ENCODE measurements at regions not wholly inside any gene's neighbourhood (a gene's known extent, or its start where the extent isn't known, plus 50 kb on each side); places are given as distances from the start of the nearest gene placed in this dataset.

DNA sequence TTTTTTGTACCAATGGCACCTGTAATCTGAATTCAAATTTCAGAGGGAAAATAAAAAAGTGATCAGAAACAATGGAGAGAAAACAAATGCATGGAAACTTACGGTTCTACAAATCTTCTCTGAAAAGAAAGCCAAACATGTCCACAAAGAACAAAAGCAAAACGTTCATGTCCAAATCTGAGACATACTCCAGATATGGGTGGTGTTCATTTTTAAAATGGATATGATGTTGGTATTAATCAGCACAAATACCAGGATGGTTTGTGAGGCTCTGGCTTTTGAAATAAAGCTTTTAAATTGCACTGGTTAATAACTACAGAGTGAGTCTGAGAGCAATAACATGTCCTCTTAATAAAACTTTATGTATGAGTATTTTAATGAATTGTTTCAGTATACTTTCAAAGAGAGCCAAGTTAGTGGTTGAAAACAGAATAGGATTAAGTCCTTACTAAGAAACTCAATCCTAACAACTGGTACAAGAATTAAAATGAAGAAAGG, 366.4 kb downstream of the INHBA start:
- DNase-seq, result no peak

DNA sequence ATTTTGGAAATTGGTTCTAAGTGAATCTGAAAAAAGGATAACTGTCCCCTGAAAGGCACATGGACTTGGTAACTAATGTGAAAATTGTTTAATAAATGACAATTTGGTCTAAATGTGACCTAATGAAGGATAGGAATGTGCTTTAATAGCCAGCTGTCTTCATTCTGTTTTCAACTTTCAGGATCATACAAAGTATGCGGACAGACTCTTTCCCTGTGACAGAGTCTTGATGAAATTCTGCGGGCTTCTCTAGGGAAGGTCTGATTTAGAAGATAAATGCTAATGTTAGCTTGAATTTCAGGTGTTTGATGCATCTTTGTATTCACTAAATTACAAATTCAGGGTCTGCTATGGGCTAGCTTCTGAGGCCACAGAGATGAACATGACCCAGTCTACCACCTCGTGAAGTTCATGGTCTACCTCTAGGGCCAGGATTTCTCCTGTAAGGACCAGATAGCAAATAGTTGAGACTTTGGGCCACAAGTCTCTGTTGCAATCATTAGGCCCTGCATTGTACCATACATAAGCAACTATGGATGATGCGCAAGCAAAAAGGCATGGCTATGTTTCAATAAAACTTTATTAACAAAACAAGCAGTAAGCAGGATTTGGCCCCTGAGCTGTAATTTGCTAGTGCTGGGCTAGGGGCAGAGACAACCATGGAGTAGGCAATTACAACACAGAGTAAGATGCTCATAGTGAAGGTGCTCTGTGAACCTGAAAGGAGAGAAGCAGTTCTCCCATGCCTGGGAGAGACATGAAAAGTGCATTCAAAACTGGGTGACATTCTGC, 368.6 kb downstream of the INHBA start:
- DNase-seq, result no peak

DNA sequence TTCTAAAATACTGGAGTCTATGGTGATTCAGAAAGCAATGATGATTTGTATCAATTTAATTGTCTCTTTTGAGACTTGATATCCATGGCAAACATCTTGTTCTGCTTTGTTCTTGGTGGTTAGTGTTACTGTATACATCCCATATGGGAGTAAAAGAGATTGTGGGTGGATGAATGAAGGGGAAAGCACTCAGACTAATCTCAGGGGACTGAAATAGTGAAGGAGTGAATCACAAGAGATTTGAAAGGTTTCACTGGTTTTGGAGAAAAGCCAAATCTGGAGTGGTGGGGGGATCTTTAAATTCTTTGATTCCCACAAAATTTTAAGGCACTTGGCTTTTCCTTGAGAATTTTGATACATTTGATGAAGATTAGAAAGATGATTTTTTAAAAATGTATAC, 369.4 kb downstream of the INHBA start:
- DNase-seq, result no peak

DNA sequence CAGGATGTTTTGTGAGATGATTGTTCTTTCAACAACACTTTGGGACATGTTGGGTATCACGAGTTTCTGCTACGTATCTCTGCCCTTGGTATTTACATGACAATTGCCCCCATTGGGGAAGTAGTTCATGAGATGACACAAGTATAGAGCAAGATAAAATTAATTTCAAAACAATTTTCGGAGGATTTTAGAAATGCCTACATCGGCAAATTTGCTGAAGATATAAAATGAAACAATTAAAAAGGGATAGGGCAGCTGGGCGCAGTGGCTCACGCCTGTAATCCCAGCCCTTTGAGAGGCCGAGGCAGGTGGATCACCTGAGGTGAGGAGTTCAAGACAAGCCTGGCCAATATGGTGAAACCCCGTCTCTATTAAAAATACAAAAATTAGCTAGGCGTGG, 371.7 kb downstream of the INHBA start:
- no peak for DNase-seq

DNA sequence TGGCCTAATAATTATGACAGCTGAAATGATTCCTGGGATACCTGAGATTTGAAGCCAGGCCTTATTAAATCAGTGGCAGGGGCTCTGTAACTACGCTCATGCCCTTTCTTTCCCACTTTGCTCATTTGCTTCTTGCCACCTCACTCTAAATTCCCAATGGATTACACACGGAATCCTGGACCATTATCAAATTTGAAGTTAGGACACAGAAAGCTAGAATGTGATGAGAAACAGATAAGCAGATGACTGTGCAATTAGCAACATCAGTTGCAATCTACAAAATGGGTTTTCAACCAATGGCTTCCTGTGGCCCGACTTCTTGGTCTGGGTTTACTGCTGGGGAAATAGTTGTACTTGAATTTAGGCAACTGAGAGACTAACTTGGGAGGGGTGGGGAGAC, 374.3 kb downstream of the INHBA start:
- DNase-seq, result no peak

DNA sequence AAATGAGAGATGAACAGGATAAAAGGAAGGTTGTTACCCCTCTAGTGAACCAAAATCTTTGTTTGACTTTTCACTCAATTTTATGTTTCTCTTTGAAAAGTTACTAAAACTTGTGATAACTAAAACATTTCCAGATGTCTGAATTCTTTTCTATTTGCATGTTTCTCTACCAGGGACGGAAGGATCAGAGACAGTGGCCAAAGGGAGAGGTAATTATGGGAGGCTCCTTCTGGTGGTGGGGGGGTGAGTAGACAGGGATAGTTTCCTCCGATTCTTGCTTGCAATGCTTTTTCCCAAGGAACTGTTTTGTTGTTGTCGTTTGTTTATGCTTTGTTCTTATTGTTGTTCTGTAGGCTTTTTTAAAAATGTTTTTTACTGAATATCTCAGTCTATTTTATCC, 374.8 kb downstream of the INHBA start:
- DNase-seq, result no peak

DNA sequence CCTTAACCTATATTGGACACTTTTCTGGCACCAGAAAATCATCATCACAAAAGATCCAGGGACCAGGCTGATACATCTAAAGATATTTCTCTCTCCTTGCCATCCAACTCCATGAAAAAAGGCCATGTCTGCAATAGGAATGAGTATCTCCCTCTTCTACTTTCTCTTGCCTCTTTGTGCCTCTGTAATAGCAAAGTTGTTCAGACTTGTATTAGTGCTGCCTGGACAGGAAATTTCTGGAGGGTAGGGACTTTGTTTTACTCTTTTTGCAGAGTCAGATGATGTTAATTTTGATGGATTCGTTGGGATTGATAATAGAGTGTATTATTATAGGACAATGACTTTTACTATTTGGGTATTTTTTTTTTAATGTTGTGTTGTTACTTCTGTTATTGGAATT, 376.3 kb downstream of the INHBA start:
- DNase-seq, result no peak

DNA sequence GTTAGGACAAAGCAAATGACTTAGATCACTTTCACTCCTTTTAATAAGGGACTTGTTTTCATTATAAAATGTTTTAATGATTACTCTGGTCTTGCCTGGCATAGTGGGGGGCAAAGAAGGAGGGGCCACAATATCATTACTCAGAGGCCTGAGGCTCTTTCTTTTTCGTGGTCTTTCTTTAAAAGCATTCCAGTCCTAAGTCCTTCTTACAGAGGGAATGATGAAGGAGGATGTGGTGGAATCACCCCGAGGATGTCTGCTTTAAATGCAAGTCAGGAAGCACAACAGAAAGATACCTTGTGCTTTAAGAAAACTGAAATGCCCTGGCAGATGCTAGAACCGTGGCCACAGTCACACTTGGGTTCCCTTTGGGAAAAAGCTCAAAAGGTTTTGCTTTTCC, 379.1 kb downstream of the INHBA start:
- DNase-seq, result no peak

DNA sequence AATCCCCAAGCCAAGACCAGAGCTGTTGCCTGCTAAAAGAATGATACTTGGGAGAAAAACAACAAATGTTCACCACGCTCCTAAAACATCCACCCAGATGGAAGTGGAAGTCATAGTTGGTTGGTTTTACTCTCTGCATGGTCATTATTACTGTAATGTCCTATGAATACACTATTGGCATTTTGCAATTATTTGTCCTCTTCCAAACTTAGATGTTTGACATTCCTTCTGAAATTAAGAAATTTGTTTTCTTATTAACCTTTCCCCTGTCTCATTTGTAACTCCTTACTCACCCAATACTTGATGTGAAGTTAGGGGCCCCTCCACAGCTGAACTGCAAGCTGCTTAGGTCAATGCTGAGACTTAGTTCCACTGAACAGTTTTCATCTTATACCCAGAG, 383.3 kb downstream of the INHBA start:
- DNase-seq, result no peak

DNA sequence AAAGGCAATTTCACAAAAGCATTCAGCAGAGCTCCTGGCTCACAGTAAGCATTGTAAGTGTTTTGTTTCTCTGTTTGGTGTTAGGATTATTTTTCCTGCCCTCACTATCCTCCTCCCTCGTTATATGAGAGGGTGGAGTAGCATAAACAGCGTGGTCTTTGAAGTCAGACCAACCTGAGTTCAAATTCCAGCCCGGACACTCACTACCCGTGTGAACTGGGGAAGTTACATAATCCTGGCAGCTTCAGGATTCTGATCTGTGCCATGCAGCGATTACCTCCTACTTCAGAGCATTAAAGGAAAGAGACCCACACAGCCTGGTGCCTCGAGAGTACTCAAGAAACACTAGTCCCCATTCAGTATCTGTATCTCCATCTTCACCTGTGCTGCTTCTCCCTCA, 386.5 kb downstream of the INHBA start:
- no peak for DNase-seq

DNA sequence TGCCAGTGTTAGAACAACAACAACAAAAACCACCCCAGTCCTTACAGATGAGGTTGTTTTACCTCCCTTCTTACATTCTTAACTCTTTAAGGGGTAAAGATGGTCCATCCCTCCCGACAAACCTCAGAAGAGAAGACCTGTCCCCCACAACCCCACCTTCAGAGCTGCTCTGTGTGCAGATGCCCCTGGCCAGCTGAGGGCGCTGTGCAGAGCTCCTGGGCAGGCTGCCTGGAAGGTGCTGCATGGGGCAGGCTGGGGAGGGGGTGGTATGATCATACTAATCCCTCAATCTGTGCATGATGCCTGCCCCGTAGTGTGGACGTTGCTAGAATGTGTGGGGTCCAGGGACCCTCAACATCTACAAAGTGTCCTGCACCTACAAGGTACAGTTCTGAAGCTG, 387.1 kb downstream of the INHBA start:
- no peak for DNase-seq

DNA sequence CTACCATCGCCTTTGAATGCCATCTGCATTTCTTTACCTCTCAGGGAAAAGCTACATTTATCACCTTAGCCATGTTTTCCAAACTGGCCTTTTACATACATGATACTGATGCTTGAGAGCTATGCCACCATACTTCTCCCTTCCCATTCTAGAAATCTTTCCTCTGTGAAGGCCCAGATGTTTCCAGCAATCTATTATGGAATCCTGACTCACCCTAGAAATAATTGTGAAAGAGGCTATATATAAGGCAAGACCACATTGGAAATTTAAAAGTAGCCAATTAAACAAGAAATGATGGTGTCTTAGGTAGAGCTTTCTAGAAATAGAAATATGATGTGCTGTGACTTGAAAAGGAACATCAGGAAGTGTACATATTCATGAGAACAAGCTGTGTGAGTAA, 389.7 kb downstream of the INHBA start:
- no peak for DNase-seq

DNA sequence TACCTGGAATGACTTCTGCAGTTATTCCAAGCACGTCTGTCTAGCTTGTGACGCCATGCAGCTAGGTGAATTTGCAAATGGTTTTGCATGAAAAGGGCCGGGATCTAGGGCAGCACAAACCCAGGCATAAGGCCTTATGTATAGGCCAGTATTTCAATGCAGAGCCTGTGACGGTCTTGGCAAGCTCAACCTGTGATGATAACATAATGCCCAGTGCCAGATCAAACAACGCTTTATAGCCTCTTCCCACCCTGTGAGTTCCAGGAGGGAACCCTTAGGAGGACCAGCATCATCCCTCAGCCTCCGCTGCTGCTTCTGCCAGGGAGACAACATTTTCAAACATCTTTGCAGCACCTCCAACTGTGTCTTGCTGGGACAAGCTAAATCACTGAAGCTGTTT, 390.7 kb downstream of the INHBA start:
- DNase-seq, result no peak

DNA sequence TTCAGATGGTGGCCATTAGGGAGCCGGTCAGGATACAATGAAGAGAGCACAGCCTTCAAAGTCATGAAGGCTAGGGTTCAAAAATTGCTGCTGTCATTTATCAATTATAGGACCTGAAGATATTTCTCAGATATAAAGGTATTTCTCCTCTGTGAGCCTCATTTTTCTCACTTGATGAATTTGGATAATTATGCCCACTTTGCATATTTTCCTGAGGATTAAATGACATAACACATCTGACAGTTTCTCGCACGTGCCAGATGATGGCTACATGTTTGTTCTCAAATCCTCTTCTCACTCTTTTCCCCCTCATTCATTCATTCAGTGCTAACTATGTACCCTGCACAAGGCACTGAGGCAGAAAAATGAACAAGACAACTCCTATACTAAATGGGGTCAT, 391.6 kb downstream of the INHBA start:
- no peak for DNase-seq

DNA sequence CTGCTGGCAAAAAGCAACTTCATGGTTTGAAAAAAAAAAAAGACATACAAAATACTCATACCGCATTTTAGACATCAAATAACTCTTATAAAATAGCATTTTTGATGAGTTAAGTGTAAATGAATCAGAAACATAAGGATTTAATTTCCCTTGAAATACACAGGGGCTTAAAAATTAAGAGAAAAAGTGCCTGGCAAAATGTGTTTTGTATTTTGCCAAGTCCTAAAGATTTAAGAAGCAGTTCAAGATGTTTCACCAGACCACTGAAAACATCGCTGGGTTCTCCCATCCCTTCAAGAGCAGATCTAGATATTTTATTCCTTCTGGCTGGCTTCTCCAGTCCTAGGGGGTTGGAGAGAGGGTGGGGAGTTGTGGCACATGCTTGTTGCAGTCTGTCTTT, 396.4 kb downstream of the INHBA start:
- no peak for DNase-seq

DNA sequence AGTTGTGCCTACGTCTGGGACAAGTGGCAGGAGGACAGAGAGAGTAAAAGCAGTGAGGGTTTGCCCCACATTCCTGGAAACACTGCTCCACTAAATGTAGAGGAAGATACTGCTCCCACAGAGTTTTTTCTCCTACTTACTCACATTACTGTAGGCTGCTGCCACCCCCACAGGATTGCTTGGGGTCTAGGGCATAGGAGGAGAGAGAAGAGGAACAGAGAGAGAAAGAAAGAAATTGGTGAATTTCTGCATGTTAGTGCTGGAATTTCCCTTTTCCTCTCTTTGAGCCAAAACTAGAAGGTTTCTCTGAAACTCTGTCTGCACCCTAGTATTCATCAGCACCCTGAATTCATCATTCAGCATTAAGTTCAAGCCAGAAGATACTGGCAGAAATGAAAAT, 397.9 kb downstream of the INHBA start:
- no peak for DNase-seq

DNA sequence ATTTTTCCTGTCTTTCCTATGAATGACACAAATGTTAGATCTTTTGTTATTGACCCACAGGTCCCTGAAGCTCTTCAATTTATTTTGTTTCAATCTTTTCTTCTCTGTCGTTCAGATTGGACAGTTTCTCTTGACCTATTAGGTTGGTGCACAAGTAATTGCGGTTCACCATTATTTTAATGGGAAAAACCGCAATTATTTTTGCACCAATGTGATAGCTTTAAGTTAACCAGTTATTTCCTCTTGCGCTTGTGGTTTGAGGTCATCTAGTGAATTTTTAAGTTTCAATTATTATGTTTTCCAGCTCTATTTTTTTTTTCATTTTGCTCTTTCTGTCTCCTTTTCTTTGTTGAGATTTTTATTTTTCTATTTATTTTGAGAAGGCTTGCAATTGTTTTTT, 399.2 kb downstream of the INHBA start:
- no peak for DNase-seq

DNA sequence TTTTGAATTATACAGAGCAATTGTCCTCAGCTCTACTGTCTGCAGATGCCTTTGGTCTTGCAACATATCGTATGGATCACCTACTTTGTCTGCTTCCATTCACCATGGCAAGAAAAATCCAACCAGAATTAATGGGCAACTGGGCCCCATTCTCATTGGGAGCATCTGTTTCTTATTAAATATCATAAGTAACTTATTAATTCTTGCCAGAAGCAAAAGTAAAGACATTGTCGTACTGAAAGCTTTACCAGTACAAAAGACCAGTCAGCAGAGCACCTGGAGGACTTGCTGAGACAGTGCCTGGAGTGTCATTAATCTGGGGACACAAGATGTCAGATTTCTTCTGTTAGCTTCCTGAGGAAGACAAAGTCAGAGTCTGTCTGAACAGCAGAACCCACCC, 404.5 kb downstream of the INHBA start:
- no peak for DNase-seq

DNA sequence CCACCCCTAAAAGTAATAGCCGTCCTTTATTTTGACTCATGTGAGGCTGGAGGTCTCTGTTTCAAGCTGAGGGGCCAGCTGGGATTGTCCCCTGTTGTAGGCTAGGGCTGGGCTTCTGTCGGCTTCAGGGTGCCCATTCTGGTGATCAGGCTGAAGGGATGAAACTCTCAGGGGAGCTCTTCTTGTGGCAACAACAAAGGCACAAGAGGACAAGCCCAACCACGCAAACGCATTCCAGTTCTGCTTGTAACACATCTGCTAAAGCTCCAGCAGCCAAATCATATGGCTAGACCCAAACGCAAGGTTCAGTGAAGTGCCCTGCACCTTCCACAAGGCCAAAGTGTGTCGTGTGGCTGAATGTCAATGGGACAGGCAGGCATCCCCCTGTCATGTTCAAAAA, 405.7 kb downstream of the INHBA start:
- no peak for DNase-seq

DNA sequence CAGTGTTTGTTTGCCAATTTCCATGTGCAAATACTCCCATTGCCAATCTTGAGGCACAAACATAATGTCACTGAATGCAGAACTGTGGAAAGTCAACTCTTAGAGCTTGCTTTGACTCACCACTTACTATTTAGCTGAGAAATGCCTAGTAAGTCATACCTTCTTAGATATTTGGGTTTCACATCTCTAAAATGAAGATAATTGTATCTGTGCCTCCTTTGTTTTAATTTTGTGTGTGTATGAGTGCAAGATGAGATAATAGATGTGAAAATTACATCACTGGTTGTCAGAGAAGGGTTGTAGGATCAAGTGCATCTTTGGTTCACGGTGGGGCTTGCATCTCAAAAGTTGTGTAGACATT, 407.5 kb downstream of the INHBA start:
- no peak for DNase-seq

DNA sequence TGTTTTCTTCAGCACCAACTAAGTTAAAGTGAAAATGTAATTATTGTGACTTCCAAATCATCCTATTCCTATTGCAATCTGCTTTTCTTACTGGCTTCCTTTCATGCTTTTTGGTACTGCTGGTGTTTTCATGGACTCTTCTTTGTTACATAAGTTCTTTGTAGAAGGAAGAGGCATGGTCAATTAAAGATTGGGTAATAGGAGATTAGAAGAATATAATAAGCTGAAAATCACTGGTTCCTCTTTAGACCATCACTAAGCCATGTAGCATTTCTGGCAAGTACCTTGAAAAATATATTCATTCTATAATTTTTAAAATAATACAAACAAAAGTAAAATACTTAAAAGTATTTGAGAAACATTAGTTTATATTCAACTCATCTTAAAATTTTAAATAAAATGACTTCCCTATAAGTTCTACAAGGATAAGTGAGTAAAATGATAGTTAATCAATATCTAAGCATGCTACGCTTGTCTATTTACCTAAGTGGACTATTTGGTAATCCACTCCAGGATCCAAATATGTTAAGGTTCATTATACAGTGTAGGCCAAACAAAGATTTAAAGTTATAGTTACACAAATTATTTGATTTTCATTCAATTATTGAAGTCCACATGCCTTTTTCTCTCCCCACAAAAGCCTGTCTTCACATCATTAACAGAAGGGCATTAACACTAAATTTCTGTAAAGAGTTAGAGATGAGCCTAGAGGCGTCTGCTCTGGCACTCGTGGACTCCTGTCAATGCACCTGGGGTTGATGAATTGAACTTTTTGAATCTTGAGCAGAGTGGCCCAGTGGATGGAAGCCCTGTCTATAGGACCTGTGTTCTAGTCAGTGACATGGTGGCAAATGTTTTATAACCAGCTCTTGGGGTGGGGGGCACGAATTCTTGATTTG, 408.1 kb downstream of the INHBA start:
- DNase-seq, result no peak

DNA sequence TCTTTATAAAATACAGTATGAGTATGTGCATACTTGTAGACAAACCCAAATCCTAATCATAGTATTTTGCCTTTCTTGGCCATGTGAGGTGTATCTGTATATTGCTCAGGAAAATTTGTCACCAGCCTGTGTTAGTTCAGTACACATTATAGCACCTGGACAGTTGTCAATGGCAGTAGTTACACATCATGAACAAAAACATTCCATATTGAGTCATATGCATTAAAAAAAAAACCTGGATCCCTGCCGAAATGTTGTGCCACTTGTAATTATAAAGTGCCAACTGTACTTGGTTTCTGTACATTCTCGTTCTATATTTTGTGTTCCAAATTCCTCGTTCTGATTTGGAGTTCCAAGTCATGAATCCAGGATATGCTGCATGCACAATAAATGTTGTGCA, 410.4 kb downstream of the INHBA start:
- DNase-seq, result no peak

DNA sequence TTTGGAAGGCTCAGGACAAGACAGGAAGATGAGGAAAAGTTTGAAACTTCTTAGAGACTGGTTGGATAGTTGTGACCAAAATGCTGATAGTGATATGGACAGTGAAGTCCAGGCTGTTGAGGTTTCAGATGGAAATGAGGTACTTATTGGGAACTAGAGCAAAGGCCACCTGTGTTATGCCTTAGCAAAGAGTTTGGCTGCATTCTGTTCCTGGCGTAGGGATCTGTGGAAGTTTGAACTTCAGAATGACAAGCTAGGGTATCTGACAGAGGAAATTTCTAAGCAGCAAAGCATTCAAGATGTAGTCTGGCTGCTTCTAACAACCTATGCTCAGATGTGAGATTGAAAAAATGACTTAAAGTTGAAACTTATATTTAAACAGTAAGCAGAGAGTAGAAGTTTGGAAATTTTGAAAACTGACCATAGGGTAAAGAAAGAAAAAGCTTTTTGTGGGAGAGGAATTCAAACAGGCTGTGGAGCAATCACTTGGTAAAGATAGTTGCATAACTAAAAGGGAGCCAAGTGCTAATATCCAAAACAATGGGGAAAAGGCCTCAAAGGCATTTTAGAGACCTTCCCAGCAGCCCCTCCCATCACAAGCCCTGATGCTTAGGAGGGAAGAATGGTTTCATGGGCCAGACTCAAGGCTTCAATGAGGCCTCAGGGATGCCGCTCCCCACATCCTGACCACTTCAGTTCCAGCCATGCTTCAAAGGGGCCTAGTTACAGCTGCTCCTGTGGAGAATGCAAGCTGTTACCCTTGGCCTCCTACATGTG, 415.1 kb downstream of the INHBA start:
- no peak for DNase-seq

DNA sequence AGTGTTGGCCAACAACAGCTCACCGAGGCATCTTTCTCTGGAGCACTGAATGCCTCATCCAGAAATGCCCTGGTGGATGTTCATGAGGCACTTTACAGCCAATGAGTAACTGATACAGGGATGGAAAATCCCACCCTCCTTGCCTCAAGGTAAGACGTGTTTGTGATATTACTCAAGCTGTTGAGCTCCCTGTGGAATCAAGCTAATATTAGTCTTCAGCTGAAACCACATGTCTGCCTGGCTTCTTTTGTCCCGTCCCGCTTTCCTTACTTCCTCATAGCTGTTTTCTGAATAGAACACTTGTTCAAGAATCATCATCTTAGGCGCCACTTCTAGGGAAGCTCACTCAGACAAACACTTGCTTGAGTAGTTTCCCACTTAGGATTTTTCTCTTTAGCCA, 422.4 kb downstream of the INHBA start:
- DNase-seq, result no peak

Data from RPMI8226 (cell line).